Hepatocyte (in vitro differentiated cells): ENCODE measurements at regions not wholly inside any gene's neighbourhood (a gene's known extent, or its start where the extent isn't known, plus 50 kb on each side); places are given as distances from the start of the nearest gene placed in this dataset.

Experiments
- DNase-seq: peaks from one replicate; pipeline ENCODE4 v3.0.0-alpha.2; 2016; ENCODE audit warnings: low spot score
- H2AFZ ChIP-seq: fragments of 200-600 bp; sonication (generic); 2 replicates; pipeline ENCODE4 v1.6.0; 2016; ENCODE audit warnings: antibody characterized with exemption, mild to moderate bottlenecking
- H3K27ac ChIP-seq: fragments of 200-600 bp; sonication (generic); 2 replicates; pipeline ENCODE4 v1.5.1; 2016; ENCODE audit warnings: mild to moderate bottlenecking
- H3K27me3 ChIP-seq: fragments of 200-600 bp; sonication (generic); 2 replicates; pipeline ENCODE4 v1.6.1; 2016
- H3K36me3 ChIP-seq: fragments of 200-600 bp; sonication (generic); replicated peaks from 2 replicates; pipeline ENCODE4 v1.5.1; 2016; ENCODE audit warnings: low read depth; ENCODE audit not compliant: insufficient read depth
- H3K4me1 ChIP-seq: fragments of 200-600 bp; sonication (generic); 2 replicates; pipeline ENCODE4 v1.5.1; 2016; ENCODE audit warnings: mild to moderate bottlenecking, moderate library complexity; ENCODE audit not compliant: insufficient read depth
- H3K4me2 ChIP-seq: fragments of 200-600 bp; sonication (generic); 2 replicates; pipeline ENCODE4 v1.6.0; 2016
- H3K4me3 ChIP-seq: fragments of 200-600 bp; sonication (generic); 2 replicates; pipeline ENCODE4 v1.5.1; 2016; ENCODE audit warnings: mild to moderate bottlenecking
- H3K79me2 ChIP-seq: fragments of 200-600 bp; sonication (generic); 2 replicates; pipeline ENCODE4 v1.6.0; 2017; ENCODE audit warnings: mild to moderate bottlenecking
- H3K9me2 ChIP-seq: fragments of 200-600 bp; sonication (generic); replicated peaks from 2 replicates; pipeline ENCODE4 v1.6.0; 2017; ENCODE audit warnings: mild to moderate bottlenecking; ENCODE audit not compliant: insufficient read depth
- H3K9me3 ChIP-seq: fragments of 200-600 bp; sonication (generic); 2 replicates; pipeline ENCODE4 v1.5.1; 2016; ENCODE audit warnings: low read depth, mild to moderate bottlenecking
- H4K20me1 ChIP-seq: fragments of 200-600 bp; sonication (generic); 2 replicates; pipeline ENCODE4 v1.6.0; 2016; ENCODE audit warnings: mild to moderate bottlenecking; ENCODE audit not compliant: insufficient read depth, poor library complexity, severe bottlenecking
- CTCF ChIP-seq: fragments of 200-600 bp; sonication (generic); IDR thresholded peaks from 2 replicates; pipeline ENCODE4 v1.5.1; 2016; ENCODE audit warnings: antibody characterized with exemption, mild to moderate bottlenecking; ENCODE audit not compliant: poor library complexity
- EZH2 ChIP-seq: fragments of 200-600 bp; sonication (generic); IDR thresholded peaks from 2 replicates; pipeline ENCODE4 v1.6.1; 2016; ENCODE audit warnings: antibody characterized with exemption, mild to moderate bottlenecking, borderline replicate concordance
- EZH2phosphoT487 ChIP-seq: fragments of 200-600 bp; sonication (generic); IDR thresholded peaks from one replicate; pipeline ENCODE4 v1.6.1; 2018; ENCODE audit warnings: antibody characterized with exemption, mild to moderate bottlenecking, low read depth, moderate library complexity; ENCODE audit not compliant: unreplicated experiment, severe bottlenecking
- WGBS: methylation state at CpG from one replicate; pipeline ENCODE4 v1.1.6; 2016; ENCODE audit warnings: low lambda C conversion rate; ENCODE audit errors: missing lambda C conversion rate; 5-methylcytosine and 5-hydroxymethylcytosine counted together

- Histone ChIP-seq H3K4me1 (no peaks in the 10 kb centered on the region), H3K27me3 (peaks cover 8% of the 10 kb centered on the region), H2AFZ (no peak overlapping the region), H3K36me3 (no peaks in the 10 kb centered on the region), H4K20me1 (no peaks in the 10 kb centered on the region), H3K27ac (no peak overlapping the region), H3K4me2 (no peak overlapping the region), H3K79me2 (no peaks in the 10 kb centered on the region), H3K4me3 (no peak overlapping the region), H3K9me2 (no peaks in the 10 kb centered on the region), H3K9me3 (no peaks in the 10 kb centered on the region)
- TF ChIP-seq EZH2 (no peak), CTCF (no peak), EZH2phosphoT487 (no peak)
- DNase-seq, result no peak
- 80% methylated on average over 5 of the region's 5 CpGs for WGBS
Observed at GRCh38 chr22:22398530-22399327, 109.8 kb downstream of the ZNF280B start.

DNA sequence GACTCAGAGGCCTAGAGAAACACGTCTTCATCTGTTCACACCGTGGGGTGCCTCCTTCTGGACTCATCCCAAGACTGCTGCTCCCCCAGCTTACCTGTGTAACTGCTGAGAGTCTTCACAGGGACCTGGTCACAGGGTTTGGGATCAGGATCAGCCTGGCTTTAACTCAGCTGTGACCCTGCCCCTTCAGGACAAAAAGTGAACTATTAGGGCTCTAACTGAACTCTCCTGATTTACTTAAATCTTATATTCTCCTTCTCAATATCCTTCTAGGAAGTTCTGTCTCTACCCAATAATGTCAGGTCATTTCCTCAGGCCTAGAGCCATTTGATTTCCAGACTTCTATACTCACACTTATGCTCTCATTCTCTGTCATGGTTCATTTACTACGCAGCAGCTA, 108.4 kb downstream of the ZNF280B start:
- Histone ChIP-seq H3K4me1 (no peaks in the 10 kb centered on the region), H3K4me2 (no peak overlapping the region), H3K9me3 (no peaks in the 10 kb centered on the region), H2AFZ (no peak overlapping the region), H3K27me3 (peaks cover 8% of the 10 kb centered on the region), H3K4me3 (no peak overlapping the region), H3K36me3 (no peaks in the 10 kb centered on the region), H4K20me1 (no peaks in the 10 kb centered on the region), H3K27ac (no peak overlapping the region), H3K79me2 (no peaks in the 10 kb centered on the region), H3K9me2 (no peaks in the 10 kb centered on the region)
- no peak for DNase-seq
- 56% methylated on average over 3 of the region's 3 CpGs for WGBS
- TF ChIP-seq CTCF, result no peak
- no peak for TF ChIP-seq EZH2phosphoT487
- TF ChIP-seq EZH2, result no peak

GRCh38 chr22:22400964-22401363, 107.6 kb downstream of the ZNF280B start:
- Histone ChIP-seq H3K27me3 (peaks cover 8% of the 10 kb centered on the region), H3K27ac (no peak overlapping the region), H4K20me1 (no peaks in the 10 kb centered on the region), H3K36me3 (no peaks in the 10 kb centered on the region), H3K79me2 (no peaks in the 10 kb centered on the region), H3K9me2 (no peaks in the 10 kb centered on the region), H3K4me2 (no peak overlapping the region), H3K9me3 (no peaks in the 10 kb centered on the region), H3K4me1 (no peaks in the 10 kb centered on the region), H2AFZ (no peak overlapping the region), H3K4me3 (no peak overlapping the region)
- TF ChIP-seq EZH2phosphoT487, result no peak
- no peak for TF ChIP-seq CTCF
- TF ChIP-seq EZH2, result no peak
- WGBS, result 40% methylated on average over 1 of the region's 1 CpG
- no peak for DNase-seq
